Stomach smooth muscle (tissue), 2 donors: ENCODE measurements at regions not wholly inside any gene's neighbourhood (a gene's known extent, or its start where the extent isn't known, plus 50 kb on each side); places are given as distances from the start of the nearest gene placed in this dataset.

Experiments used
- H3K27ac ChIP-seq: one replicate; pipeline ENCODE4 v1.7.0; 2013; ENCODE audit warnings: mild to moderate bottlenecking, low read length, inconsistent platforms
- H3K27me3 ChIP-seq, 2 donors: one replicate each; pipeline ENCODE4 v1.7.0; 2013; ENCODE audit warnings: low read length in 2 of 2; ENCODE audit not compliant: insufficient read depth in 2 of 2, control insufficient read depth in 1 of 2
- H3K36me3 ChIP-seq, 2 donors: one replicate each; pipeline ENCODE4 v1.7.0; 2013; ENCODE audit warnings: low read length in 2 of 2; ENCODE audit not compliant: control insufficient read depth in 2 of 2, insufficient read depth in 2 of 2
- H3K4me1 ChIP-seq: one replicate; pipeline ENCODE4 v1.7.0; 2013; ENCODE audit warnings: low read length; ENCODE audit not compliant: control insufficient read depth, insufficient read depth
- H3K4me3 ChIP-seq, 2 donors: one replicate each; pipeline ENCODE4 v1.7.0; 2013; ENCODE audit warnings: low read length in 2 of 2
- H3K9ac ChIP-seq, 2 donors: one replicate each; pipeline ENCODE4 v1.7.0; 2013; ENCODE audit warnings: low read length in 2 of 2, mild to moderate bottlenecking in 1 of 2
- H3K9me3 ChIP-seq, 2 donors: one replicate each; pipeline ENCODE4 v1.7.0; 2013; ENCODE audit warnings: low read length in 2 of 2; ENCODE audit not compliant: control insufficient read depth in 2 of 2
- donor health status: healthy.
- donor health status: Pancreatic carcinoma.

DNA sequence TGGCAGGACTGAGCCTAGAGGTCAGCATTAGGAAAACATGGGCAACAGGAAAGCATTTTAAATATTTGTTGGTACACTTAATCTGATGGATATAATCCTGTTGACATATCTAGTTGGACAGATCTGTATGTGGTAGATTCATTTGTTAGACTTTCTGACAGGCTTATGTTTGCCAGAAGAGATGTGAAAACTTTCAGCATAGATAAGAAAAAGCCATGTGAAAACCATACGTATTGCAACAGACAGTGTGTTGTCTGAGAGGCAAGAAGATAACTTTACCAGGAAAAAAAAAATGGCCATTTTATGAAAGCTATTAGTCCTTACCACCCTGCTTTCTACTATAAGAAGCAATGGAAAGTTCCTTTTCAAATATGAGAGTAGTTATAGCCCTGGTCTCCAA, 1902.2 kb upstream of the C9orf72 start:
- Histone ChIP-seq H3K36me3 (no peaks in the 10 kb centered on the region), H3K4me1 (no peaks in the 10 kb centered on the region), H3K27me3 (no peaks in the 10 kb centered on the region), H3K27ac (no peak overlapping the region), H3K4me3 (no peak overlapping the region), H3K9ac (no peak overlapping the region), H3K9me3 (peaks cover 0 to 5% of the 10 kb centered on the region in 2 donors)

GRCh38 chr9:29511680-29512079, 1938.4 kb upstream of the C9orf72 start:
- H3K4me1 ChIP-seq, result no peaks in the 10 kb centered on the region
- no peak overlapping the region for H3K4me3 ChIP-seq
- H3K36me3 ChIP-seq, result no peaks in the 10 kb centered on the region
- H3K9ac ChIP-seq, result no peak overlapping the region
- no peaks in the 10 kb centered on the region for H3K9me3 ChIP-seq
- no peak overlapping the region for H3K27ac ChIP-seq
- no peaks in the 10 kb centered on the region for H3K27me3 ChIP-seq

- H3K27ac ChIP-seq, result no peak overlapping the region
- no peak overlapping the region for H3K9ac ChIP-seq
- H3K4me3 ChIP-seq, result no peak overlapping the region
- no peaks in the 10 kb centered on the region for H3K4me1 ChIP-seq
- H3K27me3 ChIP-seq, result no peaks in the 10 kb centered on the region
- no peaks in the 10 kb centered on the region for H3K36me3 ChIP-seq
- H3K9me3 ChIP-seq, result no peaks in the 10 kb centered on the region
Measured at GRCh38 chr9:29514336-29514735, 1941.1 kb upstream of the C9orf72 start.

- Histone ChIP-seq H3K4me1 (no peaks in the 10 kb centered on the region), H3K27ac (no peak overlapping the region), H3K36me3 (no peaks in the 10 kb centered on the region), H3K9me3 (no peaks in the 10 kb centered on the region), H3K9ac (no peak overlapping the region), H3K4me3 (no peak overlapping the region), H3K27me3 (no peaks in the 10 kb centered on the region)
Measured at GRCh38 chr9:29514862-29515261, 1941.6 kb upstream of the C9orf72 start.

DNA sequence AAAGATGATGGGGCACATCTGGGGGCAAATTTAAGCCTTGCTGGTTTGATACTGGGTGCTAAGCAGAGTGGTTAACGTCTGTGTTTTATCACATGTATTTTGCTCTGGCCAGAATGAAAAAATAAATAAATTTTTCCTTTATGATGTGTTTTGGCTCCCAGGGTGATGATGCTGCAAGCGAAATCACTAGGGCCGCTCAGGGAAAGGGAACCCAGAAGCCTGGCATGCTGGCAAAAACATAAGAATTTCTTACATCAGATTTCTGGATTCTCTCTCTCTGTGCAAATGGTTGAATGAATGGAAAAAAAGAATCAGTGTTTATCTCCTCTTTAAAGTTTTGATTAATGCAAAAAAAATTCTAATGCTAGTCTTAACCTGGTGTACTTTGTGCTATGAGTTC, 1975.2 kb upstream of the C9orf72 start:
- no peaks in the 10 kb centered on the region for H3K9me3 ChIP-seq
- H3K27ac ChIP-seq, result no peak overlapping the region
- no peak overlapping the region for H3K9ac ChIP-seq
- H3K36me3 ChIP-seq, result no peaks in the 10 kb centered on the region
- no peaks in the 10 kb centered on the region for H3K4me1 ChIP-seq
- no peaks in the 10 kb centered on the region for H3K27me3 ChIP-seq
- H3K4me3 ChIP-seq, result no peak overlapping the region

- Histone ChIP-seq H3K4me1 (no peaks in the 10 kb centered on the region), H3K9ac (no peak overlapping the region), H3K27me3 (no peaks in the 10 kb centered on the region), H3K4me3 (no peak overlapping the region), H3K36me3 (no peaks in the 10 kb centered on the region), H3K27ac (no peak overlapping the region), H3K9me3 (no peaks in the 10 kb centered on the region)
Measured at GRCh38 chr9:29555502-29555901, 1982.2 kb upstream of the C9orf72 start.

DNA sequence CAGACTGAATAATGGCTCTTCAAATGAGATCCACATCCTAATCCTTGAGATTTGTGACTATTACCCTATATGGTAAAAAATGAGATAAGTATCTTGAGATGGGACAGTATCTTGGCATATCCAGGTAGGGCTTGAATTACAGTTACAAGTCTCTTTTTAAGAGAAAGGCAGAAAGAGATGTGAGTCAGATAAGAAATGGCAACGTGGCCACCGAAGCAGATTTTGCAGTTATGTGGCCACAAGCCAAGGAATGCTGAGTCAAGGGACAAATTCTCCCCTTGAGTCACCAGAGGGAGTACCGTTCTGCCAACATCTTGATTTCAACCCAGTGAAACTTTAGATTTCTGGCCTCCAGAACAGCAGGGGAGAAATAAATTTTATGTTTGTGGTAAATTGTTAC, 1983.0 kb upstream of the C9orf72 start:
- no peaks in the 10 kb centered on the region for H3K9me3 ChIP-seq
- no peaks in the 10 kb centered on the region for H3K4me1 ChIP-seq
- no peaks in the 10 kb centered on the region for H3K27me3 ChIP-seq
- H3K9ac ChIP-seq, result no peak overlapping the region
- H3K36me3 ChIP-seq, result no peaks in the 10 kb centered on the region
- H3K4me3 ChIP-seq, result no peak overlapping the region
- H3K27ac ChIP-seq, result no peak overlapping the region

DNA sequence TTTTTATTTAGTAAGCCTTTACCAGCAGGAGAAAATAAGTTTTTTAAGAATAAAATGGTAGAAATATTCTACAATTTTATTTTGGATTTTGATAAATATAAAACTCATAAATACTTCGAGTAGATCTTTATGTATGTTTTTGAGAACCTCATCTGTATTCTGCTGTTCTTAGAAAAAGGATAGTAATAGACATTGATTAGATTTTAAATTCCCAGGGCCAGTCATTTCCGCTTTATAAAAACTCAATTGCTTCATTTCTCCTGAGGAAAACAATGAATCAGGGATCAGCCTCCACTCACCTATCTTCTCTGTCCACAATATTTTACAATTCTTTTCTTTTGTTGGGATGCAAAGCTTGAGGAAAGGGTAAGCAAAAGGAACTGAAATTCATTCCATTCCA, 1983.5 kb upstream of the C9orf72 start:
- Histone ChIP-seq H3K4me3 (no peak overlapping the region), H3K4me1 (no peaks in the 10 kb centered on the region), H3K27ac (no peak overlapping the region), H3K9ac (no peak overlapping the region), H3K36me3 (no peaks in the 10 kb centered on the region), H3K27me3 (no peaks in the 10 kb centered on the region), H3K9me3 (no peaks in the 10 kb centered on the region)

DNA sequence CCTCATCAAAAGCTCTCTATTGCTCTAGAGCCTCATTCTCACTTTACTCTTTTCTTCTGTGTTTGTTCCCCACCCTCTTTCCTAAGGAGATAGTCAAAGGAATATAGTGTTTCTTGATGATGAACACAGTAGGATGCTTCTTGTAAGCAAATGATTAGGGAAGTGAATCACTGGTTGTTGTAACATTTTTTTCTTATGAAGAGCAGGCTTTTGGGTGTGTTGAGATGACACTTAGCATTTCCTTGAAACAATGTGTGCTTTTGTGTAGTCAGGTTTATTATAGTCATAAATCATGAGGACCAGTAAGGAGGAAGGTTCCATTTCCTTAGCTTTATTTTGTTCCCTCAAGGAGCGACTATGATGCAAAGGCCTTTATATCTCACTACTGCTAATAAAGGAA, 1991.3 kb upstream of the C9orf72 start:
- Histone ChIP-seq H3K9ac (no peak overlapping the region), H3K27ac (no peak overlapping the region), H3K9me3 (no peaks in the 10 kb centered on the region), H3K36me3 (no peaks in the 10 kb centered on the region), H3K27me3 (no peaks in the 10 kb centered on the region), H3K4me3 (no peak overlapping the region), H3K4me1 (no peaks in the 10 kb centered on the region)

- no peaks in the 10 kb centered on the region for H3K27me3 ChIP-seq
- H3K36me3 ChIP-seq, result no peaks in the 10 kb centered on the region
- no peak overlapping the region for H3K4me3 ChIP-seq
- H3K9me3 ChIP-seq, result no peaks in the 10 kb centered on the region
- H3K9ac ChIP-seq, result no peak overlapping the region
- H3K4me1 ChIP-seq, result no peaks in the 10 kb centered on the region
- H3K27ac ChIP-seq, result no peak overlapping the region
Measured at GRCh38 chr9:29575219-29575618, 2001.9 kb upstream of the C9orf72 start.

GRCh38 chr9:29588361-29588760, 2015.1 kb upstream of the C9orf72 start:
- Histone ChIP-seq H3K4me3 (no peak overlapping the region), H3K9ac (no peak overlapping the region), H3K27ac (no peak overlapping the region), H3K9me3 (no peaks in the 10 kb centered on the region), H3K27me3 (no peaks in the 10 kb centered on the region), H3K36me3 (no peaks in the 10 kb centered on the region), H3K4me1 (no peaks in the 10 kb centered on the region)

- H3K27me3 ChIP-seq, result no peaks in the 10 kb centered on the region
- H3K4me1 ChIP-seq, result no peaks in the 10 kb centered on the region
- H3K36me3 ChIP-seq, result no peaks in the 10 kb centered on the region
- no peak overlapping the region for H3K9ac ChIP-seq
- no peak overlapping the region for H3K27ac ChIP-seq
- H3K4me3 ChIP-seq, result no peak overlapping the region
- H3K9me3 ChIP-seq, result no peaks in the 10 kb centered on the region
Measured at GRCh38 chr9:29609282-29609681, 2036.0 kb upstream of the C9orf72 start.
